ENCODE measurements at regions not wholly inside any gene's neighbourhood (a gene's known extent, or its start where the extent isn't known, plus 50 kb on each side); places are given as distances from the start of the nearest gene placed in this dataset.

DNA sequence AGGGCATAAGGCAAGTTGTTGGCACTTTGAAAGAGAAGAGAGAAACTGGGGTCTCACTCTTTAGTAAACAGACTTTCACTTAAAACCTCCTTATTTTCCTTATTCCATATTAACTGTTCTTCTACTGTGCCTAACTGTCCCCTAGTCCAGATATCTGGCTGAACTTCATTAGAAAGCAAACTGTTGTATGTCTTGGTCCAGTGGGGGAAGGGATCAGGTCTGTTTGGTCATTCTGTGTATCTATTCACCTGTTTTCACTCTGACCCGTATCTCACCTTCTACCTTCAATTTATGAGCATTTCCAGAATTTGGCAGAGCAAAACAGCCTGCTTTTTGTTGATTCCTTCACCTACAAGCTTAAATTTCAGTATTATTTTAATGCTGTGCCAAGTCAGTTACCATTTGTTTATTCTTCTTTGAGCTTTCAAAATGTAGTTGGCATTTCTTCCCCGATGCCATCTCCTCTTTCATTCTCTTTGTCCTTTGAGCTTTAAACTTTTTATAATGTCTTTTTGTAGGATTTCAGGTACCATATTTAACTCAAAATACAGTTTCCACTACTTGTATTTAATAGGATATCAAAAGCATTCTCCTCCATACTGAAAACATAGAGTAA is 188.6 kb upstream of the PPARGC1A start (continued):
- TF ChIP-seq, protein P1, sequence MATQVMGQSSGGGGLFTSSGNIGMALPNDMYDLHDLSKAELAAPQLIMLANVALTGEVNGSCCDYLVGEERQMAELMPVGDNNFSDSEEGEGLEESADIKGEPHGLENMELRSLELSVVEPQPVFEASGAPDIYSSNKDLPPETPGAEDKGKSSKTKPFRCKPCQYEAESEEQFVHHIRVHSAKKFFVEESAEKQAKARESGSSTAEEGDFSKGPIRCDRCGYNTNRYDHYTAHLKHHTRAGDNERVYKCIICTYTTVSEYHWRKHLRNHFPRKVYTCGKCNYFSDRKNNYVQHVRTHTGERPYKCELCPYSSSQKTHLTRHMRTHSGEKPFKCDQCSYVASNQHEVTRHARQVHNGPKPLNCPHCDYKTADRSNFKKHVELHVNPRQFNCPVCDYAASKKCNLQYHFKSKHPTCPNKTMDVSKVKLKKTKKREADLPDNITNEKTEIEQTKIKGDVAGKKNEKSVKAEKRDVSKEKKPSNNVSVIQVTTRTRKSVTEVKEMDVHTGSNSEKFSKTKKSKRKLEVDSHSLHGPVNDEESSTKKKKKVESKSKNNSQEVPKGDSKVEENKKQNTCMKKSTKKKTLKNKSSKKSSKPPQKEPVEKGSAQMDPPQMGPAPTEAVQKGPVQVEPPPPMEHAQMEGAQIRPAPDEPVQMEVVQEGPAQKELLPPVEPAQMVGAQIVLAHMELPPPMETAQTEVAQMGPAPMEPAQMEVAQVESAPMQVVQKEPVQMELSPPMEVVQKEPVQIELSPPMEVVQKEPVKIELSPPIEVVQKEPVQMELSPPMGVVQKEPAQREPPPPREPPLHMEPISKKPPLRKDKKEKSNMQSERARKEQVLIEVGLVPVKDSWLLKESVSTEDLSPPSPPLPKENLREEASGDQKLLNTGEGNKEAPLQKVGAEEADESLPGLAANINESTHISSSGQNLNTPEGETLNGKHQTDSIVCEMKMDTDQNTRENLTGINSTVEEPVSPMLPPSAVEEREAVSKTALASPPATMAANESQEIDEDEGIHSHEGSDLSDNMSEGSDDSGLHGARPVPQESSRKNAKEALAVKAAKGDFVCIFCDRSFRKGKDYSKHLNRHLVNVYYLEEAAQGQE (IDR thresholded peaks at IDR 0.05), result no peak
- TF ChIP-seq TAF1 (conservative IDR thresholded peaks at IDR 0.05) (no peak), HNF4G (IDR thresholded peaks at IDR 0.05) (no peak), EGR1 (IDR thresholded peaks at IDR 0.05; ENCODE audit: low read depth in 2 of 2) (no peak), JUND (IDR thresholded peaks at IDR 0.05) (no peak), YY1 (IDR thresholded peaks at IDR 0.05) (peak; percentile 76), RXRA (IDR thresholded peaks at IDR 0.05) (peak in 1 of 2 donors; percentile 16)
- TF ChIP-seq, protein P2, sequence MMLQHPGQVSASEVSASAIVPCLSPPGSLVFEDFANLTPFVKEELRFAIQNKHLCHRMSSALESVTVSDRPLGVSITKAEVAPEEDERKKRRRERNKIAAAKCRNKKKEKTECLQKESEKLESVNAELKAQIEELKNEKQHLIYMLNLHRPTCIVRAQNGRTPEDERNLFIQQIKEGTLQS (IDR thresholded peaks at IDR 0.05), result no peak

DNA sequence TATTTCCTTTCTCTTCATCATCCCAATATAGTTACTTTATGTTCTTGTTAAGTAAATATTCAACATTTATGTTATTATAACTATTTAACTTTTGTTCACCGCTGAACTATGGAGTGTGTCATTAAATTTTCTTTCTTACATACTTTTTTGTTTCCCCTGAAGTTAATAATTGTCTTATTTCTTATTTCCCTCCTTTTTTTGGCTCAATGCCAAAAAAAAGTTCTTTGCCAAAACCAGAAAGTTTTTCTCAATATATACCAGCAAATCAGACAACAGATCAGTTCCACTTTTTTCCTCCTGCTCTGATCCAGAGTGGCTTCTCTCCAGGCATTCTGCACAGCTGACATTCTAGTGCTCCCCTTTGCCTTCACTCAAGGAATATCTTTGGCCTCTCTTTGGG is 187.0 kb upstream of the PPARGC1A start:
- Histone ChIP-seq H3K27ac (ENCODE audit: low read depth in 1 of 2, low read length in 2 of 2) (no peak overlapping the region), H3K4me3 (ENCODE audit: low read depth in 1 of 3, low read length in 3 of 3) (no peak overlapping the region), H3K36me3 (ENCODE audit: control insufficient read depth in 4 of 4, insufficient read depth in 3 of 4, low read depth in 1 of 4, low read length in 3 of 4) (no peaks in the 10 kb centered on the region), H3K4me1 (ENCODE audit: control insufficient read depth in 4 of 4, insufficient read depth in 4 of 4, low read length in 3 of 4) (peaks cover 2 to 14% (median 7%) of the 10 kb centered on the region in 4 donors), H3K27me3 (ENCODE audit: control insufficient read depth in 4 of 4, insufficient read depth in 4 of 4, low read length in 3 of 4) (no peaks in the 10 kb centered on the region), H3K9ac (ENCODE audit: low read depth in 1 of 2, low read length in 2 of 2) (no peak overlapping the region), H3K9me3 (ENCODE audit: control insufficient read depth in 4 of 4, low read length in 3 of 4) (no peaks in the 10 kb centered on the region)
- WGBS, result 41% methylated on average over 1 of the region's 1 CpG
- TF ChIP-seq RAD21 (IDR thresholded peaks at IDR 0.05) (no peak), EGR1 (IDR thresholded peaks at IDR 0.05; ENCODE audit: low read depth in 2 of 2) (no peak), FOXA2 (IDR thresholded peaks at IDR 0.05) (no peak), SP1 (IDR thresholded peaks at IDR 0.05) (no peak), RXRA (IDR thresholded peaks at IDR 0.05) (no peak), HNF4G (IDR thresholded peaks at IDR 0.05) (no peak), YY1 (IDR thresholded peaks at IDR 0.05) (no peak), JUND (IDR thresholded peaks at IDR 0.05) (no peak)
- TF ChIP-seq, protein P3, sequence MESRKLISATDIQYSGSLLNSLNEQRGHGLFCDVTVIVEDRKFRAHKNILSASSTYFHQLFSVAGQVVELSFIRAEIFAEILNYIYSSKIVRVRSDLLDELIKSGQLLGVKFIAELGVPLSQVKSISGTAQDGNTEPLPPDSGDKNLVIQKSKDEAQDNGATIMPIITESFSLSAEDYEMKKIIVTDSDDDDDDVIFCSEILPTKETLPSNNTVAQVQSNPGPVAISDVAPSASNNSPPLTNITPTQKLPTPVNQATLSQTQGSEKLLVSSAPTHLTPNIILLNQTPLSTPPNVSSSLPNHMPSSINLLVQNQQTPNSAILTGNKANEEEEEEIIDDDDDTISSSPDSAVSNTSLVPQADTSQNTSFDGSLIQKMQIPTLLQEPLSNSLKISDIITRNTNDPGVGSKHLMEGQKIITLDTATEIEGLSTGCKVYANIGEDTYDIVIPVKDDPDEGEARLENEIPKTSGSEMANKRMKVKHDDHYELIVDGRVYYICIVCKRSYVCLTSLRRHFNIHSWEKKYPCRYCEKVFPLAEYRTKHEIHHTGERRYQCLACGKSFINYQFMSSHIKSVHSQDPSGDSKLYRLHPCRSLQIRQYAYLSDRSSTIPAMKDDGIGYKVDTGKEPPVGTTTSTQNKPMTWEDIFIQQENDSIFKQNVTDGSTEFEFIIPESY (IDR thresholded peaks at IDR 0.05), result no peak
- TF ChIP-seq, protein P1 (IDR thresholded peaks at IDR 0.05), result no peak
- TF ChIP-seq, protein P2 (IDR thresholded peaks at IDR 0.05), result no peak
- TF ChIP-seq, protein P4, sequence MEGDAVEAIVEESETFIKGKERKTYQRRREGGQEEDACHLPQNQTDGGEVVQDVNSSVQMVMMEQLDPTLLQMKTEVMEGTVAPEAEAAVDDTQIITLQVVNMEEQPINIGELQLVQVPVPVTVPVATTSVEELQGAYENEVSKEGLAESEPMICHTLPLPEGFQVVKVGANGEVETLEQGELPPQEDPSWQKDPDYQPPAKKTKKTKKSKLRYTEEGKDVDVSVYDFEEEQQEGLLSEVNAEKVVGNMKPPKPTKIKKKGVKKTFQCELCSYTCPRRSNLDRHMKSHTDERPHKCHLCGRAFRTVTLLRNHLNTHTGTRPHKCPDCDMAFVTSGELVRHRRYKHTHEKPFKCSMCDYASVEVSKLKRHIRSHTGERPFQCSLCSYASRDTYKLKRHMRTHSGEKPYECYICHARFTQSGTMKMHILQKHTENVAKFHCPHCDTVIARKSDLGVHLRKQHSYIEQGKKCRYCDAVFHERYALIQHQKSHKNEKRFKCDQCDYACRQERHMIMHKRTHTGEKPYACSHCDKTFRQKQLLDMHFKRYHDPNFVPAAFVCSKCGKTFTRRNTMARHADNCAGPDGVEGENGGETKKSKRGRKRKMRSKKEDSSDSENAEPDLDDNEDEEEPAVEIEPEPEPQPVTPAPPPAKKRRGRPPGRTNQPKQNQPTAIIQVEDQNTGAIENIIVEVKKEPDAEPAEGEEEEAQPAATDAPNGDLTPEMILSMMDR (IDR thresholded peaks at IDR 0.05; ENCODE audit: low read depth, low read length, missing input control), result no peak
- TF ChIP-seq, protein P5, sequence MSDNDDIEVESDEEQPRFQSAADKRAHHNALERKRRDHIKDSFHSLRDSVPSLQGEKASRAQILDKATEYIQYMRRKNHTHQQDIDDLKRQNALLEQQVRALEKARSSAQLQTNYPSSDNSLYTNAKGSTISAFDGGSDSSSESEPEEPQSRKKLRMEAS (IDR thresholded peaks at IDR 0.05), result no peak
- DNase-seq (ENCODE audit: low spot score), result no peak
